HepG2 (cell line): ENCODE measurements at regions not wholly inside any gene's neighbourhood (a gene's known extent, or its start where the extent isn't known, plus 50 kb on each side); places are given as distances from the start of the nearest gene placed in this dataset.

ENCODE experiments used
- CENPBD1 ChIP-seq: sonication (generic); formaldehyde crosslinking; IDR thresholded peaks from 2 replicates; pipeline ENCODE4 v1.8.0; 2022; ENCODE audit warnings: missing genetic modification reagents, low read depth, mild to moderate bottlenecking, borderline replicate concordance
- DBP ChIP-seq: sonication (generic); formaldehyde crosslinking; IDR thresholded peaks from 2 replicates; pipeline ENCODE4 v1.4.0; 2020; ENCODE audit warnings: missing genetic modification reagents; ENCODE audit errors: not compliant biosample characterization
- EZH2 ChIP-seq: conservative IDR thresholded peaks from 2 replicates; pipeline ENCODE4 v1.6.1; 2012; ENCODE audit warnings: mild to moderate bottlenecking, low read depth, low read length, moderate library complexity
- GATAD2A ChIP-seq: IDR thresholded peaks from 2 replicates; pipeline ENCODE4 v1.6.1; 2016
- HOXA3 ChIP-seq: sonication (generic); formaldehyde crosslinking; IDR thresholded peaks from 2 replicates; pipeline ENCODE4 v1.5.0; 2020; ENCODE audit warnings: missing genetic modification reagents
- MEIS2 ChIP-seq: sonication (generic); formaldehyde crosslinking; IDR thresholded peaks from 2 replicates; pipeline ENCODE4 v1.9.0; 2021; ENCODE audit warnings: mild to moderate bottlenecking, missing genetic modification reagents
- NCOA5 ChIP-seq: sonication (generic); formaldehyde crosslinking; IDR thresholded peaks from 2 replicates; pipeline ENCODE4 v1.4.0; 2020; ENCODE audit warnings: missing genetic modification reagents
- NONO ChIP-seq, 2 experiments: fragments of 450-650 bp in 1 of 2; sonication (generic) in 1 of 2; formaldehyde crosslinking in 1 of 2; IDR thresholded peaks in 1 of 2; conservative IDR thresholded peaks in 1 of 2; 2 replicates each; pipeline versions ENCODE4 v1.6.1 to v1.8.0; 2017 to 2022; ENCODE audit warnings: mild to moderate bottlenecking in 1 of 2, missing genetic modification reagents in 1 of 2, moderate library complexity in 1 of 2
- ONECUT2 ChIP-seq: sonication (generic); formaldehyde crosslinking; IDR thresholded peaks from 2 replicates; pipeline ENCODE4 v1.4.0; 2020; ENCODE audit warnings: missing genetic modification reagents
- PHF8 ChIP-seq: sonication (generic); formaldehyde crosslinking; IDR thresholded peaks from 2 replicates; pipeline ENCODE4 v1.5.0; 2020; ENCODE audit warnings: missing genetic modification reagents
- SALL1 ChIP-seq: sonication (generic); formaldehyde crosslinking; IDR thresholded peaks from 2 replicates; pipeline ENCODE4 v1.8.0; 2022; ENCODE audit warnings: mild to moderate bottlenecking, missing genetic modification reagents
- SIN3A ChIP-seq: IDR thresholded peaks from 2 replicates; pipeline ENCODE4 v1.6.1; 2011; ENCODE audit warnings: low read depth, mild to moderate bottlenecking, control low read depth, low read length, borderline replicate concordance
- SOX6 ChIP-seq, 2 experiments: fragments of 450-650 bp in 1 of 2; sonication (generic) in 1 of 2; formaldehyde crosslinking in 1 of 2; IDR thresholded peaks; 2 replicates each; pipeline versions ENCODE4 v1.4.0 to v1.6.1; 2017 to 2020; ENCODE audit warnings: antibody characterized with exemption in 1 of 2, mild to moderate bottlenecking in 1 of 2, missing genetic modification reagents in 1 of 2
- THAP11 ChIP-seq: IDR thresholded peaks from 2 replicates; pipeline ENCODE4 v1.6.1; 2016; ENCODE audit warnings: missing biosample characterization, missing genetic modification reagents
- THRA ChIP-seq: sonication (generic); formaldehyde crosslinking; IDR thresholded peaks from 2 replicates; pipeline ENCODE4 v1.4.0; 2020; ENCODE audit warnings: missing genetic modification reagents, borderline replicate concordance
- ZBTB10 ChIP-seq: sonication (generic); formaldehyde crosslinking; IDR thresholded peaks from 2 replicates; pipeline ENCODE4 v1.4.0; 2020; ENCODE audit warnings: missing genetic modification reagents, borderline replicate concordance
- ZNF343 ChIP-seq: sonication (generic); formaldehyde crosslinking; IDR thresholded peaks from 2 replicates; pipeline ENCODE4 v1.4.0; 2020; ENCODE audit warnings: mild to moderate bottlenecking, missing genetic modification reagents
- ZNF350 ChIP-seq: sonication (generic); formaldehyde crosslinking; IDR thresholded peaks from 2 replicates; pipeline ENCODE4 v1.4.0; 2020; ENCODE audit warnings: mild to moderate bottlenecking, low read depth, missing genetic modification reagents, borderline replicate concordance
- ZNF501 ChIP-seq: sonication (generic); formaldehyde crosslinking; IDR thresholded peaks from 2 replicates; pipeline ENCODE4 v1.5.1; 2020; ENCODE audit warnings: mild to moderate bottlenecking, moderate library complexity, missing genetic modification reagents
- ZNF510 ChIP-seq: sonication (generic); formaldehyde crosslinking; IDR thresholded peaks from 2 replicates; pipeline ENCODE4 v1.4.0; 2020; ENCODE audit warnings: low read depth, mild to moderate bottlenecking, missing genetic modification reagents
- ZNF574 ChIP-seq: sonication (generic); formaldehyde crosslinking; IDR thresholded peaks from 2 replicates; pipeline ENCODE4 v1.4.0; 2020; ENCODE audit warnings: missing genetic modification reagents
- ZNF709 ChIP-seq: sonication (generic); formaldehyde crosslinking; IDR thresholded peaks from 2 replicates; pipeline ENCODE4 v1.5.0; 2020; ENCODE audit warnings: mild to moderate bottlenecking, missing genetic modification reagents

- TF ChIP-seq ZNF574 (peak; percentile 53; the same call in 1 of the 2 replicates), MEIS2 (CRISPR knock-in tag) (peak; percentile 91), ZNF709 (CRISPR knock-in tag) (no peak), ZBTB10 (peak; percentile 82), ZNF343 (CRISPR knock-in tag) (peak; percentile 99), ONECUT2 (CRISPR knock-in tag) (0 out of 2 replicates have a peak, but pooled peaks have one; percentile 8), DBP (CRISPR knock-in tag) (no peak), ZNF501 (CRISPR knock-in tag) (0 out of 2 replicates have a peak, but pooled peaks have one; percentile 4), EZH2 (no peak), NONO (IDR thresholded peaks at IDR 0.05) (no peak), NONO (CRISPR knock-in tag; conservative IDR thresholded peaks at IDR 0.05) (0 out of 2 replicates have a peak, but pooled peaks have one; percentile 24), HOXA3 (peak; percentile 85), SIN3A (peak; percentile 66; the same call in 1 of the 2 replicates), GATAD2A (CRISPR knock-in tag) (peak; percentile 84), SALL1 (peak; percentile 87), THRA (CRISPR knock-in tag) (0 out of 2 replicates have a peak, but pooled peaks have one; percentile 29), ZNF350 (CRISPR knock-in tag) (peak; percentile 65; the same call in 1 of the 2 replicates), PHF8 (CRISPR knock-in tag) (peak; percentile 57), CENPBD1 (CRISPR knock-in tag) (no peak), SOX6 (IDR thresholded peaks at IDR 0.05) (no peak), SOX6 (CRISPR knock-in tag; IDR thresholded peaks at IDR 0.05) (peak; percentile 92), ZNF510 (no peak), THAP11 (CRISPR knock-in tag) (peak; percentile 58; the same call in 1 of the 2 replicates), NCOA5 (no peak)
Observed at GRCh38 chr3:72590732-72591221, 257.5 kb downstream of the SHQ1 start (continued).
